ENCODE measurements at regions not wholly inside any gene's neighbourhood (a gene's known extent, or its start where the extent isn't known, plus 50 kb on each side); places are given as distances from the start of the nearest gene placed in this dataset.

DNA sequence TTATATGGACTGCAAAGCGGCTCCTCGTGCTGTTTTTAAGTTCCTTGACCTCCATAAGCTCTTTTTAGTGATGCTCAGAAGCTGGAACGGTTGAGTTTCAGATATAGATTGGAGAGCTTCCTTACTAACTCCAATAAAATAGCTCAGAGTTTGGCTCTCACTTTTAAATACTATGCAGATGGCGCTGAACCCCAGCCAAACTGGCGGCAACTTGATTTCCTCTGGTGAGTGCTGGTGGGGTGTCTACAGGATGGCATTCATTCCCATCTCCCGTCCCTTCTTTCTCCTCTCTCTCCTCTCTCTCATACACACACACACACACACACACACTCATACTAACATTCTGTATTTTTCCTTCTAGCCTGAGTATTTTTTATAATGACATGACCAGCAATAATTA is 346.3 kb downstream of the ETNK1 start:
- TF ChIP-seq CTCF (IDR thresholded peaks at IDR 0.05; ENCODE audit: low read depth, low read length, missing control alignments), result no peak
- H3K4me3 ChIP-seq (ENCODE audit: low read depth, low read length), result no peak overlapping the region
- DNase-seq (ENCODE audit: low read depth), result no peak

- no peak for TF ChIP-seq CTCF (IDR thresholded peaks at IDR 0.05; ENCODE audit: low read depth, low read length, missing control alignments)
- no peak overlapping the region for H3K4me3 ChIP-seq (ENCODE audit: low read depth, low read length)
- no peak for DNase-seq (ENCODE audit: low read depth)
These were observed 346.8 kb downstream of the ETNK1 start for GRCh38 chr12:22971701-22972191.

DNA sequence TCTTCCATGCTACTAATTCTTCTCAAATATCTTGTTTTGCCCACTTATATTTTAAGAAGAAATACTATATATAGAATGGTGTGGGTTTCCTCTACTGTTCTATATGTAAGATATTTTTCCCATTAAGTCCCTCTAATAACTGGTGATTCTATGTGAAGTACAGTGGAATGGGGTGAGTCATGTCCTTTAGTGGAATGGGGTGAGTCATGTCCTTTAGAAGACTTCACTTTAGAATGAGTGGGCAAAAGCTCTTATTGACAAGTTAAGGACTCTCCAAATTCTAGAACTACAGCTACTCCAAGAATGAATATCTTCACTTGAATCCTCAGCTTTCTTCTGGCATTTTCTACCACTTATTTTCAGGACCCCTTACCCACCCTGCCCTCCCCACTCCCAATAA is 349.9 kb downstream of the ETNK1 start:
- no peak overlapping the region for H3K4me3 ChIP-seq (ENCODE audit: low read depth, low read length)
- no peak for TF ChIP-seq CTCF (IDR thresholded peaks at IDR 0.05; ENCODE audit: low read depth, low read length, missing control alignments)
- no peak for DNase-seq (ENCODE audit: low read depth)

DNA sequence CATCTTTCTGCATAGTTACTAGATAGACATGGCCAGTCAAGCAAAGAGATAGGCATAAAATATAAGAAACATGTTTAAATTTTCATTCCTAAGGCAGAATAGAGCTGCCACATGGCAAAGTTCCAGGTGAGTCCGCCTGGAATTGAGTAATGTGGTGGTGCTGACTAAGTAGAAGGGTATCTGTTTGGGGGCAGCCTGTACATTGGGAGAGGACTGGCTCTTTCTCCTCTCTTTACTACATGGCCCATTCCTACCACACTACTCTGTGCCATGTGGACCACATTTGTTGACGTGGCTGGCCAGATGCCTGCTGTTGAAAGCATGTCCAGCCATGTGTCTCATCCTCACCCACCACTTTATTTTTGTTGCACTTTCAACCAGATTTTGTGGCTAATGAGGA is 354.0 kb downstream of the ETNK1 start:
- no peak for TF ChIP-seq CTCF (IDR thresholded peaks at IDR 0.05; ENCODE audit: low read depth, low read length, missing control alignments)
- DNase-seq (ENCODE audit: low read depth), result no peak
- H3K4me3 ChIP-seq (ENCODE audit: low read depth, low read length), result no peak overlapping the region

DNA sequence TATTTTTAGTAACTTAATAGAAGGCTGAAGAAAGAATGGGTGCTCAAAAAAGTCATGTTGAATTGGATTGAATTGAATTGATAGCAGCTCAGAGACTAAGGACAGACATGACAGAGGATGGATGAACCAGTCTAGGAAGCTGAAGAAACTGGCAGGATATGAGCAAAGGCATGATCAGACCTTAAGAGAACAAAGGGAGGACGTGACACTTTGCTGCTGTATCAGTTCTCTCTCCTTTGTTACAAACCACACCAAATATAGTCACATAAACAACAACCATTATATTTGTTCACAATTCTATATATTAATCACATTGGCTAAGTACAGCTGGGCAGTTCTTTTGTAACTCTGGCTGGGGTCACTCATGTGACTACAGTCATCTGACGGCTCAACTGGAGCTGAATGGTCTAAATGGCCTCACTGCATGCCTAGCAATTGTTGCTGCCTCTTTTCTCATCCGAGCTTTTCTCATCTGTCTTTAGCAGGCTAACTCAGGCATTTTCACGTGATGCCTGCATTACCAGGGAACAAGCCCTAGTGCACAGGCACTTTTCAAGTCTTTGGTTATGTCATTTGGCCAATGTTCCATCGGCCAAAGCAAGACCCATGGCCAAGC is 355.0 kb downstream of the ETNK1 start:
- TF ChIP-seq CTCF (IDR thresholded peaks at IDR 0.05; ENCODE audit: low read depth, low read length, missing control alignments), result no peak
- no peak overlapping the region for H3K4me3 ChIP-seq (ENCODE audit: low read depth, low read length)
- no peak for DNase-seq (ENCODE audit: low read depth)

- no peak for TF ChIP-seq CTCF (IDR thresholded peaks at IDR 0.05; ENCODE audit: low read depth, low read length, missing control alignments)
- no peak for DNase-seq (ENCODE audit: low read depth)
- H3K4me3 ChIP-seq (ENCODE audit: low read depth, low read length), result no peak overlapping the region
These were observed 356.7 kb downstream of the ETNK1 start for GRCh38 chr12:22981711-22982110.

DNA sequence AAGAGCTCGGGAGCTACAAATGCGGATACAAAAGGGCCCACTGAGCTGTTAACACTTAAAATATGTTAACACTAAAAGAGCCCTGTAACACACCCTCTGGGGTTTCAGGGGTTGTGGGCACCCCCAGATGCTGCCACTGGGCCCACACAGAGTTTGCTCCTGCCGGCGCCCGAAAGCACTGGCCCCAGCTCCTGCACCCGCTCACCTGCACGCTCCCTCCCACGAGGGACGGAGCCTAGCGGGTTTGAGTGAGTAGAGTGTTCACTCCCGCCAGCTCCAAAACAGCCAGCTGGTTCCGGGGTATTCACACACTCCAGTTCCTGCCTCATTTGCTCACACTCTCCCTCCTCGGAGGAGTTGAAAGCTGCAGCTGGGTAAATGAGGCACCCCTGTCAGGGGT is 357.7 kb downstream of the ETNK1 start:
- DNase-seq (ENCODE audit: low read depth), result no peak
- no peak for TF ChIP-seq CTCF (IDR thresholded peaks at IDR 0.05; ENCODE audit: low read depth, low read length, missing control alignments)
- no peak overlapping the region for H3K4me3 ChIP-seq (ENCODE audit: low read depth, low read length)
